GM19328 (cell line): ENCODE measurements at regions not wholly inside any gene's neighbourhood (a gene's known extent, or its start where the extent isn't known, plus 50 kb on each side); places are given as distances from the start of the nearest gene placed in this dataset.
"Not testable (repeated sequence)": the region's sequence is repeated elsewhere in the genome, so short reads cannot be mapped to it uniquely, and the experiment has no call there.

Experiments used
- ATAC-seq: cut with Tn5 transposase; IDR thresholded peaks from one replicate; pipeline ENCODE4 v1.9.1; 2021; ENCODE audit warnings: mild to moderate bottlenecking, moderate library complexity; ENCODE audit not compliant: unreplicated experiment

GRCh38 chrX:114272096-114272686 is 311.7 kb upstream of the HTR2C start:
- ATAC-seq, result no peak

GRCh38 chrX:114270371-114270770 is 313.5 kb upstream of the HTR2C start:
- ATAC-seq, result not testable (repeated sequence)

DNA sequence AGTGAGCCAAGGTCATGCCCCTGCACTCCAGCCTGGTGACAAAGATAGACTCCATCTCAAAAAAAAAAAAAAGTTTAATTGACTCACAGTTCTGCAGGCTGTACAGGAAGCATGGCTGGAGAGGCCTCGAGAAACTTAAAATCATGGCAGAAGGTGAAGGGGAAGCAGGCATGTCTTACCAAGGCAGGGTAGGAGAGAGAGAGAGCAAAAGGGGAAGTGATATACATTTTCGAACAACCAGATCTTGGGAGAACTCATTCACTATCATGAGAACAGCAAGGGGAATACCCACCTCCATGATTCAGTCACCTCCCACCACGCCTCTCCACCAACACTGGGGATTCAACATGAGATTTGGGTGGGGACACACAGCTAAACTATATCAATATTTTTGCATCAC is 315.2 kb upstream of the HTR2C start:
- ATAC-seq, result no peak

DNA sequence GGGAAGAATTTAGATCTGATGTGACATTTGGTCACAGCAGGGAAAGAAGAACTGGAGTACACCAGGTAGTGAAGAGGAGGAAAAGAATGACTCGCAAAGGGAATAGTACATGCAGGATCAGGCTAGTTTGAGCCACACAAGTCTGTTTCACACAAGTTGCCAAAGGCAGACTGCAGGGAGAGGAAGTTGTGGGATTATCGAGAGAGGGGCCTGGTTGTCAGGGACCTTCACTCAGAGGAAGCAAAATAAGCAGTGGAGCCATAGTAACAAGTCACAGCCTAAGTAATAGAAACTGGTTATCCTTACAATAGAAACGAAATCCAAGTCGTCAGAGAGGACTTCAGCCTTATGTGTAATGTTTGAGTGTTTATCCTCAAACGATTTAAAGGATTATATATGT is 316.7 kb upstream of the HTR2C start:
- ATAC-seq, result no peak

DNA sequence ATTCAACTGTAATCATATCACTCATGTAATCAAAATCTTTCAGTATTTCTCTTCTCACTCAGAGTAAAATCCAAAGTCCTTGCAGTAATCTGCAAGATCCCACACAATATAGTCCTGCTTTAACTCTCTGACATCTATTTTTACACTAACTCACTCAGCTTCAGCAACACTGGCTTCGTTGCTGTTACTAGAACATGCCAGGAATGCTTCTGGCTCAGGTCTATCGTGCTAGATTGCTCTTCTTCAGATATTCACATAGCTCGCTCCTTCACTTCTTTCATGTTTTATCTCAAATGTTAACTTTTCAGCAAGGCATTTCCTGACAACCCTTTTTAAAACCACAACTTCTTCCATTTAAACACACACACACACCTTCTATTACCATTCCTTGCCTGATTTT is 331.7 kb upstream of the HTR2C start:
- no peak for ATAC-seq

GRCh38 chrX:114251575-114251974 is 332.3 kb upstream of the HTR2C start:
- no peak for ATAC-seq

- no peak for ATAC-seq
These were observed 362.4 kb upstream of the HTR2C start for GRCh38 chrX:114221445-114221844.

- no peak for ATAC-seq
These were observed 373.0 kb upstream of the HTR2C start for GRCh38 chrX:114210879-114211278.

- ATAC-seq, result no peak
These were observed 382.3 kb upstream of the HTR2C start for GRCh38 chrX:114201622-114202021.

GRCh38 chrX:114181195-114181594 is 402.7 kb upstream of the HTR2C start:
- no peak for ATAC-seq

DNA sequence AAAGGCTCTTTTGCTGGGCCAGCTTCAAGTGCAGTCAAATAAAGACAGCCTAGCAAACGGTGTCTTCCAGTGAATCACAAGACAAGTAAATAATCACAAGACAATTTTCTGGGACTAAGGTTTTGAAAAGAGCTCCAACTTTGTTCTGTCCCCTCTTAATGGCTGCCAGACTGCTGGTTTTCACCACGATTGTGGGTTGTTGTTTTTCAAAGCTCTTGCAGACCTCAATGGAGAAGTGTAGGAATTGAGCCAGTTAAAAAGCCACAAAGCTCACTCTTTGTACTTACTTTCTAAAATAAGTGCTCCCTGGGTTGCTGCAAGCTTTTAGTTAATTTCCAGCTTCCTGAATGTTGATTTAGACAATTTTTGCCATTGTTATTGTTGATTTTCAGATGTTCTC is 405.8 kb upstream of the HTR2C start:
- ATAC-seq, result no peak

DNA sequence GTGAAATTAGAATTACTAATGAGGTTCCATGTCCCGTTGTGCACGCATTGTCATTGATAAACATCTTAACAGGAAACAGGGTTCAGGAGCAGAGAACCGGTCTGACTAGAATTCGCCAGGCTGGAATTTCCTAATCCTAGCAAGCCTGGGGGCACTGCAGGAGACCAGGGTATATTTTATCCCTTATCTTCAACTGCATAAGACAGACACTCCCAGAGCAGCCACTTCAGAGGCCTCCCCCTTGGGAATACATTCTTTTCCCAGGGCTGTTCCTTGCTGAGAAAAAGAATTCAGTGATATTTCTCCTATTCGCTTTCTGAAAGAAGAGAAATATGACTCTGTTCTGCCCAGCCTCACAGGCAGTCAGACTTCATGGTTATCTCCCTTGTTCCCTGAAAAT is 416.6 kb upstream of the HTR2C start:
- not testable (repeated sequence) for ATAC-seq

GRCh38 chrX:114166601-114167000 is 417.3 kb upstream of the HTR2C start:
- no peak for ATAC-seq

DNA sequence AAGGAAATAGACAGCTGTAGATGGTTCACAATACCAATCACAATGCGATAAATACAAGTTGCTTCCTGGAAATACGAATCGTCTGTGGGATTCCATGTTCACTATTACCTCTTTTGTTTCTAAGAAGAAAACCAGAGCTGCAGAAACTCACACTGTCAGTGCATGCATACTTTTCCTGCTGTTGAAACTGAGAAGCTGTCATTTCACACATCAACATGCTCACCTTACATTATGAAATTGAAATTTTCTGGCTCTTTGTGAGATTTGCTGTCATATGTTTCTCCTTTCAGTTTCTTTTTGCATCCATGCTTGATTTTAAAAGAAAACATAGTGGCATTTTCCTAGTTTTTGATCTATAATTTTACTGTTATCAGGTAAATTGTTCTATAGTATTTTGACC is 418.3 kb upstream of the HTR2C start:
- no peak for ATAC-seq

DNA sequence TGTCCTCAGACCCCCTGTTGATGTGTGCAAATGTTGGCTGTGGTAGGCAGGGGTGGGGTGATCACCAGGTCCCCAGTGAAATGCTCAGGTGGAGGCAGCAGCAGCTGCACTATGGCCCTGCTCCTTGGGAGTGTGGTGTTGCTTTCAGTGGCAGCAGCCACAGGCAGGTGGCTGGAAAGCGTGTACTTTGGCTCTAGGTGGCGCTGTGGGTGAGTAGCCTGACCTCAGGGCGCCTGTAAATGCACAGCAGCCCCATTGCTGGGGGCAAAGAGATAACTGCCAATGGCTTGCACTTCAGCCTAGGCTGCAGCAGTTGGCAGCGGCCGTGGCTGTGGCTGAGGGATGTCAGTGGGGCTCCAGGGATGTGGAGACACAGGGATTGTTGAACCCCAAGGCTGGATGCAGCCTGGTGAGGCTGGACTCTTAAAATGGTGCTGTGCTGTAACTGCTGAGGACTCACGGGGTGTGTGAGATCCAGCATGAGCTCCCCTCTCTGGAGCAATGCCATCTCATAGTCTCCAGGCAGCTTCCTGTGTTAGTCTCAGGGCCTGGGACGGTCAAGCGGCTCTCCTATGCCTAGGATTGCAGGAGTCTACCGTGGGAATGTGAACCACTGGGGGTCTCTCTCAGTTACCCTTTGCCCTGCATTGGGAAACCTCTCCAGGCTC is 421.7 kb upstream of the HTR2C start:
- ATAC-seq, result no peak

DNA sequence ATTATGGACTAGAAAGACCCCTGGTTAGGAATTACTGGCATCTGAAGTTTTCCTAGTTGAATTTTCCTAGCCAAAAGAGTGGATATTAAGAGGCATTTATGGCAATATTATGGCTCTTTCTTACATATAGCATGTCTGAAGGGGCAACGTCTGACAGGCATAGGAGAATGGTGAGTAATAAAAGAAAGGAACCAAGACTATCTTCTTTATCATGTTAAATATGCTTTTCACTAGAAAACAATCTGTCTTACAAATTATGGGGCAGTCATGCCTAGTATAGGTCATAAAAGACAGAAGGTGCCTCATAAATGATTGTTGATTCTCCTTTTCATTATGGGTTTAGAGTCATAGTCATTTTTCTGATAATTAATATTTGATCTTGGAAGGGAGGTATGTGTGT is 431.1 kb upstream of the HTR2C start:
- no peak for ATAC-seq

DNA sequence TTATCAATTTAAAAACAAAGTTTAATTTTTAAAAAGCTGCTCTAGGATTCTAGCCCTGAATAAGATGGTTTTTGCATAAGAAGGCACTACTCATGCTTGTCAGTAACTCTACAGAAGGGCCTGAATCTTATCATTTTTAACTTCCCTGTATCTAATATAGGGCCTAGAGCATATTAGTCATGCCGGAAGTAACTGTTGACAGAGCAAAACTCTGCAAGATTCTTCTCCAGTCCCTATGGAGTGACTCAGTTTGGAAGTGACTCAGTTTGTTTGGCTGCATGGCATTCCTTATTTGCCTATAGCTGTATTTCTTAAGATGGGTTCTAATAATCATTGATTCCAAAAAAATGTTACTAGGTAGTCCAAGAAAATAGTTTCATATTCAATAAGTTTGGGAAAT is 431.8 kb upstream of the HTR2C start:
- no peak for ATAC-seq

GRCh38 chrX:114134465-114134864 is 449.4 kb upstream of the HTR2C start:
- no peak for ATAC-seq

DNA sequence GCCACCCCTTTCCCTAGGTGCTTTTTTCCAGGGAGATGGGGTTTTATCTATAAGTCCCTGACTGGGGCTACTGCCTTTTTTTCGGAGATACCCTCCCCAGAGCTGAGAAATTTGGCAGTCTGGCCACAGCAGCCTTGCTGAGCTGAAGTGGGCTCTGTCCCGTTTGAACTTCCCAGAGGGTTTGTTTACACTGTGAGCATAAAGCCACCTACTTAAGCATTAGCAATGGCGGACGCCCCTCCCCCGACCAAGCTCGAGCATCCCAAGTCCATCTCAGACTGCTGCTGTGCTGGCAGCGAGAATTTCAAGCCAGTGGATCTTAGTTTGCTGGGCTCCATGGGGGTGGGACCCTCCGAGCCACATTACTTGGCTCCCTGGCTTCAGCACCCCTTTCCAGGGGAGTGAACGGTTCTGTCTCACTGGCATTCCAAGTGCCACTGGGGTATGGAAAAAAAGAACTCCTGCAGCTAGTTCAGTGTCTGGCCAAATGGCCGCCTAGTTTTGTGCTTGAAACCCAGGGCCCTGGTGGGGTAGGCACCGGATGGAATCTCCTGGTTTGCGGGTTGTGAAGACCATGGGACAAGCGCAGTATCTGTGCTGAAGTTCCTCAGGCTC is 456.4 kb upstream of the HTR2C start:
- no peak for ATAC-seq

DNA sequence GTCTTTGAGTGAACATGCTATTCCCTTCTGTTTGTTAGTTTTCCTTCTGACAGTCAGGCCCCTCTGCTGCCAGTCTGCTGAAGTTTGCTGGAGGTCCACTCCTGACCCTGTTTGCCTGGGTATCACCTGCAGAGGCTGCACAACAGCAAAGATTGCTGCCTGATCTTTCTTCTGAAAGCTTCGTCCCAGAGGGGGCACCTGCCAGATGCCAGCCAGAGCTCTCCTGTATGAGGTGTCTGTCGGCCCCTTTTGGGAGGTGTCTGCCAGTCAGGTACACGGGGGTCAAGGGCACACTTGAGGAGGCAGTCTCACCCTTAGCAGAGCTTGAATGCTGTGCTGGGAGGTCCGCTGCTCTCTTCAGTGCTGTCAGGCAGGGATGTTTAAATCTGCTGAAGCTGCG is 456.9 kb upstream of the HTR2C start:
- no peak for ATAC-seq

- ATAC-seq, result no peak
These were observed 482.8 kb upstream of the HTR2C start for GRCh38 chrX:114101081-114101480.

DNA sequence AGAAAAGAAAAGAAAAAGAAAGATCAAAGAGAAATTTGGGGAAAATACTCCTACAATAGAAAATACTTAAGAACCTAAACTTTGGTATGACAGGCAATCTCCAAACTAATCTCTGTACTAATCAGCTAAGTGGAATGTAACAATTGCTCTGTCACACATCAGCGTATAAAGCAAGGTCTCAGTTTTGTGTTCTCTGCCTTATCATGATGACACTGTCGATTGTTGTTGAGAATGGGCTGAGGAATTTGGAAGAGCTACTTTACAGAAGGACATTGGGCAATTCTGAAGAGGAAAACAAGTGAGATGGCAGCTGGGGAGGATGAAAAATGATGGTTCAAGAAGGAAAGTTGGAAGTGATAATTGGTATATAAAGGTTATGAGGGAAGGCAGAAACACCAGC is 486.0 kb upstream of the HTR2C start:
- ATAC-seq, result no peak

- no peak for ATAC-seq
These were observed 486.5 kb upstream of the HTR2C start for GRCh38 chrX:114097427-114097826.
